SK-N-SH treated with all-trans-retinoic acid at 6 μM for 48 hours (cell line): ENCODE measurements at regions not wholly inside any gene's neighbourhood (a gene's known extent, or its start where the extent isn't known, plus 50 kb on each side); places are given as distances from the start of the nearest gene placed in this dataset.

Experiments used
- ARNTL ChIP-seq: fragments of 450-650 bp; formaldehyde crosslinking; IDR thresholded peaks from 2 replicates; pipeline ENCODE4 v1.5.0; 2020; ENCODE audit warnings: low read depth, mild to moderate bottlenecking, moderate library complexity, borderline replicate concordance
- SNAI2 ChIP-seq: fragments of 250-450 bp; sonication (Bioruptor Pico); IDR thresholded peaks from 2 replicates; pipeline ENCODE4 v1.5.0; 2020; ENCODE audit warnings: mild to moderate bottlenecking, moderate library complexity
- TOX ChIP-seq: fragments of 250-450 bp; sonication (Bioruptor Pico); IDR thresholded peaks from 2 replicates; pipeline ENCODE4 v1.8.0; 2021; ENCODE audit warnings: mild to moderate bottlenecking, moderate library complexity, borderline replicate concordance

GRCh38 chr5:171669571-171669970 lies 116.0 kb upstream of the SMIM23 start:
- TF ChIP-seq ARNTL (CRISPR knock-in tag) (no peak), TOX (no peak), SNAI2 (CRISPR knock-in tag) (no peak)
